HCT116 (cell line): ENCODE measurements at regions not wholly inside any gene's neighbourhood (a gene's known extent, or its start where the extent isn't known, plus 50 kb on each side); places are given as distances from the start of the nearest gene placed in this dataset.

Source experiments
- ATAC-seq: fragments of 200-7000 bp; cut with Tn5 transposase; 2 replicates; pipeline ENCODE4 v1.9.1; 2020; ENCODE audit warnings: mild to moderate bottlenecking, moderate library complexity
- BruUV-seq: library from RNA; stranded (reverse); fragments of 400-500 nt; replicated peaks from 2 replicates; lab custom pipeline; 2021; lab: Mats Ljungman, UMichigan
- CTCF ChIA-PET: fragments of 300-600 bp; sonication (Branson Sonifier 250); formaldehyde crosslinking; loops from one replicate; lab custom pipeline; 2021; ENCODE audit warnings: antibody characterized with exemption; lab: Charles Lee
- POLR2A ChIA-PET: fragments of 300-600, 350-600 bp; sonication (Branson Sonifier 250); formaldehyde crosslinking; loops from one replicate; lab custom pipeline; 2021; ENCODE audit warnings: antibody characterized with exemption; lab: Charles Lee
- RAD21 ChIA-PET, 2 experiments: fragments of 300-600 bp; sonication (Branson Sonifier 250); formaldehyde crosslinking; loops; one replicate each; lab custom pipeline; 2023; ENCODE audit warnings: low total read pairs in 2 of 2; ENCODE audit not compliant: uncharacterized antibody in 2 of 2, unreplicated experiment in 2 of 2, low non-redundant PET in 1 of 2; lab: Charles Lee
- DNase-seq: peaks from one replicate; pipeline ENCODE4 v3.0.0-alpha.2; 2010; ENCODE audit warnings: low read depth, low spot score
- H2AFZ ChIP-seq: fragments of 200-600 bp; shearing (Covaris generic), sonication (generic); 2 replicates; pipeline ENCODE4 v1.6.1; 2017; ENCODE audit warnings: low read depth, mixed run types, mixed read lengths, antibody characterized with exemption, low read length; ENCODE audit not compliant: poor library complexity, severe bottlenecking
- H3K27ac ChIP-seq: 2 replicates; pipeline ENCODE4 v1.5.1; 2012; ENCODE audit warnings: low read depth, low read length
- H3K27me3 ChIP-seq: fragments of 200-600 bp; sonication (generic); 2 replicates; pipeline ENCODE4 v1.6.1; 2016; ENCODE audit warnings: mixed run types, low read length, mixed read lengths; ENCODE audit not compliant: insufficient read depth
- H3K36me3 ChIP-seq, 2 experiments: fragments of 200-500 bp in 1 of 2; fragments of 200-600 bp in 1 of 2; sonication (Bioruptor generic) in 1 of 2; sonication (generic) in 1 of 2; 2 replicates each; pipeline versions ENCODE4 v1.5.1 to v1.6.1; 2014 to 2016; ENCODE audit warnings: low read length in 2 of 2, inconsistent platforms in 1 of 2, mixed read lengths in 1 of 2, mixed run types in 1 of 2; ENCODE audit not compliant: insufficient read depth in 2 of 2, control insufficient read depth in 1 of 2
- H3K4me1 ChIP-seq, 2 experiments: fragments of 200-600 bp in 1 of 2; sonication (generic) in 1 of 2; 2 replicates each; pipeline versions ENCODE4 v1.5.1 to v1.6.1; 2012 to 2017; ENCODE audit warnings: low read length in 2 of 2, inconsistent platforms in 1 of 2, mild to moderate bottlenecking in 1 of 2, mixed read lengths in 1 of 2, mixed run types in 1 of 2, moderate library complexity in 1 of 2; ENCODE audit not compliant: insufficient read depth in 2 of 2, control insufficient read depth in 1 of 2
- H3K4me2 ChIP-seq: fragments of 200-600 bp; sonication (generic); 2 replicates; pipeline ENCODE4 v1.6.1; 2017; ENCODE audit warnings: mixed run types, low read length, mixed read lengths
- H3K4me3 ChIP-seq, 2 experiments: fragments of 200-600 bp in 1 of 2; sonication (generic) in 1 of 2; replicated peaks in 1 of 2; 2 replicates each; pipeline ENCODE4 v1.5.1; 2011 to 2016; ENCODE audit warnings: low read length in 2 of 2, control low read depth in 1 of 2, low read depth in 1 of 2, mild to moderate bottlenecking in 1 of 2, mixed read lengths in 1 of 2, mixed run types in 1 of 2
- H3K79me2 ChIP-seq: fragments of 200-600 bp; sonication (generic); 2 replicates; pipeline ENCODE4 v1.6.1; 2017; ENCODE audit warnings: mild to moderate bottlenecking, mixed run types, low read length, moderate library complexity, mixed read lengths; ENCODE audit not compliant: insufficient read depth
- H3K9ac ChIP-seq: fragments of 200-600 bp; sonication (generic); 2 replicates; pipeline ENCODE4 v1.6.1; 2016; ENCODE audit warnings: low read length, mixed read lengths
- H3K9me2 ChIP-seq: fragments of 200-600 bp; sonication (generic), shearing (Covaris generic); 2 replicates; pipeline ENCODE4 v1.6.1; 2017; ENCODE audit warnings: mixed run types, mild to moderate bottlenecking, moderate library complexity; ENCODE audit not compliant: insufficient read depth
- H3K9me3 ChIP-seq, 2 experiments: fragments of 200-500 bp in 1 of 2; fragments of 200-600 bp in 1 of 2; sonication (Bioruptor generic) in 1 of 2; sonication (generic) in 1 of 2; 2 replicates each; pipeline ENCODE4 v1.6.1; 2014 to 2017; ENCODE audit warnings: low read length in 2 of 2, mixed read lengths in 2 of 2, inconsistent platforms in 1 of 2, low read depth in 1 of 2, mild to moderate bottlenecking in 1 of 2, mixed run types in 1 of 2, moderate library complexity in 1 of 2; ENCODE audit not compliant: control insufficient read depth in 1 of 2, insufficient read depth in 1 of 2
- H4K20me1 ChIP-seq: fragments of 200-600 bp; sonication (generic), shearing (Covaris generic); 2 replicates; pipeline ENCODE4 v1.6.1; 2017; ENCODE audit warnings: mixed run types, mild to moderate bottlenecking, moderate library complexity; ENCODE audit not compliant: insufficient read depth
- CBX3 ChIP-seq: IDR thresholded peaks from 2 replicates; pipeline ENCODE4 v1.6.1; 2012; ENCODE audit warnings: low read depth
- CEBPB ChIP-seq: IDR thresholded peaks from 2 replicates; pipeline ENCODE4 v1.6.1; 2012; ENCODE audit warnings: low read depth
- EGR1 ChIP-seq: IDR thresholded peaks from 2 replicates; pipeline ENCODE4 v1.6.1; 2012; ENCODE audit warnings: low read depth
- ELF1 ChIP-seq: IDR thresholded peaks from 2 replicates; pipeline ENCODE4 v1.6.1; 2012; ENCODE audit warnings: low read depth, borderline replicate concordance
- EZH2 ChIP-seq: fragments of 200-600 bp; sonication (generic); IDR thresholded peaks from 2 replicates; pipeline ENCODE4 v1.6.1; 2017; ENCODE audit warnings: antibody characterized with exemption, mixed run types
- EZH2phosphoT487 ChIP-seq: fragments of 200-600 bp; IDR thresholded peaks from 2 replicates; pipeline ENCODE4 v1.6.1; 2018; ENCODE audit warnings: antibody characterized with exemption, borderline replicate concordance
- FOSL1 ChIP-seq: IDR thresholded peaks from 2 replicates; pipeline ENCODE4 v1.6.1; 2012; ENCODE audit warnings: low read depth
- JUND ChIP-seq: IDR thresholded peaks from 2 replicates; pipeline ENCODE4 v1.6.1; 2012
- POLR2A ChIP-seq: IDR thresholded peaks from 2 replicates; pipeline ENCODE4 v1.7.0; 2011; ENCODE audit warnings: borderline replicate concordance; ENCODE audit not compliant: insufficient read depth, insufficient read length; ENCODE audit errors: extremely low read depth
- POLR2AphosphoS5 ChIP-seq: IDR thresholded peaks from 2 replicates; pipeline ENCODE4 v1.6.1; 2011; ENCODE audit warnings: mild to moderate bottlenecking, low read depth, low read length, moderate library complexity
- RAD21 ChIP-seq: IDR thresholded peaks from 2 replicates; pipeline ENCODE4 v1.6.1; 2012; ENCODE audit warnings: low read depth, mild to moderate bottlenecking
- SIN3A ChIP-seq: IDR thresholded peaks from 2 replicates; pipeline ENCODE4 v1.6.1; 2012; ENCODE audit warnings: low read depth
- SRF ChIP-seq: IDR thresholded peaks from 2 replicates; pipeline ENCODE4 v1.6.1; 2012; ENCODE audit warnings: low read depth
- TCF7L2 ChIP-seq: IDR thresholded peaks from 2 replicates; pipeline ENCODE4 v1.7.0; 2011; ENCODE audit warnings: borderline replicate concordance, inconsistent platforms; ENCODE audit not compliant: insufficient read depth, insufficient read length; ENCODE audit errors: extremely low read depth
- YY1 ChIP-seq: IDR thresholded peaks from 2 replicates; pipeline ENCODE4 v1.6.1; 2011; ENCODE audit warnings: low read length, low read depth, moderate library complexity, mild to moderate bottlenecking; ENCODE audit not compliant: insufficient replicate concordance; ENCODE audit errors: extremely low read depth
- ZFX ChIP-seq: fragments of 450-650 bp; IDR thresholded peaks from 2 replicates; pipeline ENCODE4 v1.6.1; 2017
- ZNF274 ChIP-seq: fragments of 200-500 bp; sonication (Bioruptor generic); IDR thresholded peaks from 2 replicates; pipeline ENCODE4 v1.6.1; 2014; ENCODE audit warnings: mild to moderate bottlenecking, low read depth, low read length, inconsistent platforms
- intact Hi-C: fragments of 100-400 bp; cut with micrococcal nuclease; formaldehyde crosslinking; loops from 2 replicates; pipeline ENCODE4 v1.10.0; 2022
- TF ChIP-seq, protein P1 (sequence below), 3 experiments: fragments of 200-600 bp in 1 of 3; sonication (generic) in 1 of 3; IDR thresholded peaks in 2 of 3; conservative IDR thresholded peaks in 1 of 3; 2 replicates each; pipeline ENCODE4 v1.5.1; 2012 to 2017; ENCODE audit warnings: low read depth in 2 of 3, low read length in 2 of 3, antibody characterized with exemption in 1 of 3, borderline replicate concordance in 1 of 3, control low read depth in 1 of 3, mild to moderate bottlenecking in 1 of 3, mixed read lengths in 1 of 3, mixed run types in 1 of 3, moderate library complexity in 1 of 3; ENCODE audit not compliant: insufficient read depth in 1 of 3
- TF ChIP-seq, protein P2 (sequence below): IDR thresholded peaks from 2 replicates; pipeline ENCODE4 v1.6.1; 2012
- TF ChIP-seq, protein P3 (sequence below): IDR thresholded peaks from 2 replicates; pipeline ENCODE4 v1.6.1; 2012; ENCODE audit warnings: low read depth
- TF ChIP-seq, protein P4 (sequence below): IDR thresholded peaks from 2 replicates; pipeline ENCODE4 v1.6.1; 2012

DNA sequence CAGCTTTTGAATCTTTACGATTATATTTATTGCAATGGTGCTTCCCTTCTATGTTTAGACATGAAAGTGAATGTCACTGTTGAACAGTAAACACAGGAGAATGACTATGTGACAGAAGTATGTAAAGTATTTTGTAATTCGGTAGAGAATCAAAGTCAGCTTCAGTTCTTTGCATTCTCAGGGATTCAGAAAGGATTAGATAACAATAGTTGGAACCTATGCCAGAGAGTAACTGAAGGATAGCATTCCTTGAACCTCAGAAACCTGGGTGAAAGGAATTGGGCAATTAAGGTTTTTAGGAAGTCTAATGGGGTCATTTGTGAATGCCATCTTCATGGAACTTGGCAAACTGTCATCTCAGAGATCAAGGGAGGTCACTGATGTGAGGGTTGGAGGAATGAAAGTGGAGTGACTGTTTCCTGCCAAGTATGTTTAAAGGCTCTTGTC is 305.3 kb upstream of the DDHD1 start:
- H3K79me2 ChIP-seq: no peaks in the 10 kb centered on the region
- H3K27ac ChIP-seq: peak overlapping the region; percentile 80; the same call in 1 of the 2 replicates
- no peak overlapping the region for H2AFZ ChIP-seq
- H4K20me1 ChIP-seq: no peaks in the 10 kb centered on the region
- peaks cover 51 to 82% of the 10 kb centered on the region in 2 experiments for H3K4me1 ChIP-seq
- H3K9me2 ChIP-seq: no peaks in the 10 kb centered on the region
- peak overlapping the region in 1 of 2 experiments; percentile 14; a peak in 1 of 4 replicates for H3K4me3 ChIP-seq
- no TSS peak for BruUV-seq
- RAD21 ChIA-PET: no interaction called here
- H3K4me2 ChIP-seq: peak overlapping the region; percentile 57
- POLR2A ChIA-PET: no interaction called here
- intact Hi-C loops: no loop called here
- no peak overlapping the region for H3K9ac ChIP-seq
- H3K36me3 ChIP-seq: no peaks in the 10 kb centered on the region
- DNase-seq (peak; percentile 87), ATAC-seq (peak; percentile 84)
- H3K27me3 ChIP-seq: no peaks in the 10 kb centered on the region
- no peaks in the 10 kb centered on the region for H3K9me3 ChIP-seq
- CTCF ChIA-PET: no interaction called here
- TF ChIP-seq ZNF274: no peak
- peak; percentile 80; the same call in 1 of the 2 replicates for TF ChIP-seq CBX3
- peak; percentile 98 for TF ChIP-seq TCF7L2
- TF ChIP-seq JUND: peak; percentile 88
- TF ChIP-seq RAD21: no peak
- TF ChIP-seq POLR2AphosphoS5: no peak
- TF ChIP-seq, protein P1, sequence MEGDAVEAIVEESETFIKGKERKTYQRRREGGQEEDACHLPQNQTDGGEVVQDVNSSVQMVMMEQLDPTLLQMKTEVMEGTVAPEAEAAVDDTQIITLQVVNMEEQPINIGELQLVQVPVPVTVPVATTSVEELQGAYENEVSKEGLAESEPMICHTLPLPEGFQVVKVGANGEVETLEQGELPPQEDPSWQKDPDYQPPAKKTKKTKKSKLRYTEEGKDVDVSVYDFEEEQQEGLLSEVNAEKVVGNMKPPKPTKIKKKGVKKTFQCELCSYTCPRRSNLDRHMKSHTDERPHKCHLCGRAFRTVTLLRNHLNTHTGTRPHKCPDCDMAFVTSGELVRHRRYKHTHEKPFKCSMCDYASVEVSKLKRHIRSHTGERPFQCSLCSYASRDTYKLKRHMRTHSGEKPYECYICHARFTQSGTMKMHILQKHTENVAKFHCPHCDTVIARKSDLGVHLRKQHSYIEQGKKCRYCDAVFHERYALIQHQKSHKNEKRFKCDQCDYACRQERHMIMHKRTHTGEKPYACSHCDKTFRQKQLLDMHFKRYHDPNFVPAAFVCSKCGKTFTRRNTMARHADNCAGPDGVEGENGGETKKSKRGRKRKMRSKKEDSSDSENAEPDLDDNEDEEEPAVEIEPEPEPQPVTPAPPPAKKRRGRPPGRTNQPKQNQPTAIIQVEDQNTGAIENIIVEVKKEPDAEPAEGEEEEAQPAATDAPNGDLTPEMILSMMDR (IDR thresholded peaks at IDR 0.05 in 2 of 3, conservative IDR thresholded peaks at IDR 0.05 in 1 of 3; ENCODE audit: borderline replicate concordance in 1 of 3, insufficient read depth in 1 of 3, low read depth in 2 of 3, low read length in 2 of 3): no peak
- peak; percentile 49; the same call in 1 of the 2 replicates for TF ChIP-seq SIN3A
- TF ChIP-seq EZH2phosphoT487: no peak
- TF ChIP-seq ELF1: no peak; the same call in 1 of the 2 replicates
- TF ChIP-seq, protein P2, sequence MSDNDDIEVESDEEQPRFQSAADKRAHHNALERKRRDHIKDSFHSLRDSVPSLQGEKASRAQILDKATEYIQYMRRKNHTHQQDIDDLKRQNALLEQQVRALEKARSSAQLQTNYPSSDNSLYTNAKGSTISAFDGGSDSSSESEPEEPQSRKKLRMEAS: no peak
- no peak for TF ChIP-seq EZH2
- no peak for TF ChIP-seq SRF
- no peak for TF ChIP-seq EGR1
- TF ChIP-seq, protein P3, sequence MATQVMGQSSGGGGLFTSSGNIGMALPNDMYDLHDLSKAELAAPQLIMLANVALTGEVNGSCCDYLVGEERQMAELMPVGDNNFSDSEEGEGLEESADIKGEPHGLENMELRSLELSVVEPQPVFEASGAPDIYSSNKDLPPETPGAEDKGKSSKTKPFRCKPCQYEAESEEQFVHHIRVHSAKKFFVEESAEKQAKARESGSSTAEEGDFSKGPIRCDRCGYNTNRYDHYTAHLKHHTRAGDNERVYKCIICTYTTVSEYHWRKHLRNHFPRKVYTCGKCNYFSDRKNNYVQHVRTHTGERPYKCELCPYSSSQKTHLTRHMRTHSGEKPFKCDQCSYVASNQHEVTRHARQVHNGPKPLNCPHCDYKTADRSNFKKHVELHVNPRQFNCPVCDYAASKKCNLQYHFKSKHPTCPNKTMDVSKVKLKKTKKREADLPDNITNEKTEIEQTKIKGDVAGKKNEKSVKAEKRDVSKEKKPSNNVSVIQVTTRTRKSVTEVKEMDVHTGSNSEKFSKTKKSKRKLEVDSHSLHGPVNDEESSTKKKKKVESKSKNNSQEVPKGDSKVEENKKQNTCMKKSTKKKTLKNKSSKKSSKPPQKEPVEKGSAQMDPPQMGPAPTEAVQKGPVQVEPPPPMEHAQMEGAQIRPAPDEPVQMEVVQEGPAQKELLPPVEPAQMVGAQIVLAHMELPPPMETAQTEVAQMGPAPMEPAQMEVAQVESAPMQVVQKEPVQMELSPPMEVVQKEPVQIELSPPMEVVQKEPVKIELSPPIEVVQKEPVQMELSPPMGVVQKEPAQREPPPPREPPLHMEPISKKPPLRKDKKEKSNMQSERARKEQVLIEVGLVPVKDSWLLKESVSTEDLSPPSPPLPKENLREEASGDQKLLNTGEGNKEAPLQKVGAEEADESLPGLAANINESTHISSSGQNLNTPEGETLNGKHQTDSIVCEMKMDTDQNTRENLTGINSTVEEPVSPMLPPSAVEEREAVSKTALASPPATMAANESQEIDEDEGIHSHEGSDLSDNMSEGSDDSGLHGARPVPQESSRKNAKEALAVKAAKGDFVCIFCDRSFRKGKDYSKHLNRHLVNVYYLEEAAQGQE: no peak
- TF ChIP-seq FOSL1: peak; percentile 79
- TF ChIP-seq, protein P4, sequence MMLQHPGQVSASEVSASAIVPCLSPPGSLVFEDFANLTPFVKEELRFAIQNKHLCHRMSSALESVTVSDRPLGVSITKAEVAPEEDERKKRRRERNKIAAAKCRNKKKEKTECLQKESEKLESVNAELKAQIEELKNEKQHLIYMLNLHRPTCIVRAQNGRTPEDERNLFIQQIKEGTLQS: no peak
- no peak for TF ChIP-seq ZFX
- no peak for TF ChIP-seq POLR2A
- TF ChIP-seq CEBPB: peak; percentile 77
- TF ChIP-seq YY1: no peak
